ENCODE measurements at regions not wholly inside any gene's neighbourhood (a gene's known extent, or its start where the extent isn't known, plus 50 kb on each side); places are given as distances from the start of the nearest gene placed in this dataset.

GRCh38 chr7:52270301-52270700, 765.1 kb upstream of the POM121L12 start:
- intact Hi-C loops (cut with DNase I): no loop called here
- TF ChIP-seq CTCF (IDR thresholded peaks at IDR 0.05): no peak
- Histone ChIP-seq H3K4me1 (no peaks in the 10 kb centered on the region), H3K36me3 (no peaks in the 10 kb centered on the region), H3K4me3 (no peak overlapping the region), H3K27ac (no peak overlapping the region), H3K9me3 (no peaks in the 10 kb centered on the region), H3K27me3 (no peaks in the 10 kb centered on the region)
- DNase-seq (no peak), ATAC-seq (no peak)

- ATAC-seq: no peak
- H3K9me3 ChIP-seq: no peaks in the 10 kb centered on the region
- H3K36me3 ChIP-seq: no peaks in the 10 kb centered on the region
- no peak for TF ChIP-seq CTCF (IDR thresholded peaks at IDR 0.05)
- intact Hi-C loops (cut with DNase I): no loop called here
- no peaks in the 10 kb centered on the region for H3K27me3 ChIP-seq
- no peak overlapping the region for H3K4me3 ChIP-seq
- H3K4me1 ChIP-seq: no peaks in the 10 kb centered on the region
- no peak overlapping the region for H3K27ac ChIP-seq
- DNase-seq: no peak
Measured at GRCh38 chr7:52269669-52270068, 765.8 kb upstream of the POM121L12 start.

- no peak overlapping the region for H3K27ac ChIP-seq
- no peak for TF ChIP-seq CTCF (IDR thresholded peaks at IDR 0.05)
- intact Hi-C loops (cut with DNase I): no loop called here
- H3K4me3 ChIP-seq: no peak overlapping the region
- no peaks in the 10 kb centered on the region for H3K4me1 ChIP-seq
- H3K27me3 ChIP-seq: no peaks in the 10 kb centered on the region
- H3K9me3 ChIP-seq: no peaks in the 10 kb centered on the region
- peak; percentile 67 for ATAC-seq
- DNase-seq: no peak
- no peaks in the 10 kb centered on the region for H3K36me3 ChIP-seq
Measured at GRCh38 chr7:52261057-52261456, 774.4 kb upstream of the POM121L12 start.

DNA sequence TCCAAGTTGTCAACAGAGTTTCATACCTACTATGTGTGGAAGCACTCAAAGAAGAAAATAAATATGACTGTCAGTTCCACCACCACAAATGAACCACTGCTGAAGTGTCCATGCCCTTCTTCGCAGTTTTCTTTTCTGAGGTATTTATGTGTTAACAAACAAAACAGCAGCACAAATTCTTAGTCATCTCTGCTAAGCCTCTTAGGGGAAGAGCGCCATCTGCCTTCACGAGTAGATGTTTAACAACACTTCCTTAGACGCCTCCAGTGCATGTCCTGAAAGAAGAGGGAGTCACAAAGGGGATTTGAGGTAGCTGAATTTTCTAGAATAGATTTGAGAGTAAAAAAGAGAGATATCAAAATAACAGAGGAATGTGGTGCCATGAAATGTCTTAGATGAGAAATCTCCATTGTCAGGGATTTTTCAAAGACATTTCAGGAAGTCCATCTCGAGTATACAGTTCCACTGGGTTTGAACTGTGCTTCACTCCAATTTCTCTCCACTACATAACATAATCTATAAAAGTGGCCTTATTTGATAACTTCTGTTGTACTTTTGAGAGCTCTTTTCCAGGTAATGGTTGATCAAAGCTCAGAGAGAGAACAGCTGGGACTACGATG, 775.3 kb upstream of the POM121L12 start:
- Histone ChIP-seq H3K36me3 (no peaks in the 10 kb centered on the region), H3K27ac (no peak overlapping the region), H3K4me3 (no peak overlapping the region), H3K9me3 (no peaks in the 10 kb centered on the region), H3K27me3 (no peaks in the 10 kb centered on the region), H3K4me1 (no peaks in the 10 kb centered on the region)
- intact Hi-C loops (cut with DNase I): no loop called here
- no peak for DNase-seq
- peak; percentile 28 for TF ChIP-seq CTCF (IDR thresholded peaks at IDR 0.05)
- peak; percentile 54 for ATAC-seq

DNA sequence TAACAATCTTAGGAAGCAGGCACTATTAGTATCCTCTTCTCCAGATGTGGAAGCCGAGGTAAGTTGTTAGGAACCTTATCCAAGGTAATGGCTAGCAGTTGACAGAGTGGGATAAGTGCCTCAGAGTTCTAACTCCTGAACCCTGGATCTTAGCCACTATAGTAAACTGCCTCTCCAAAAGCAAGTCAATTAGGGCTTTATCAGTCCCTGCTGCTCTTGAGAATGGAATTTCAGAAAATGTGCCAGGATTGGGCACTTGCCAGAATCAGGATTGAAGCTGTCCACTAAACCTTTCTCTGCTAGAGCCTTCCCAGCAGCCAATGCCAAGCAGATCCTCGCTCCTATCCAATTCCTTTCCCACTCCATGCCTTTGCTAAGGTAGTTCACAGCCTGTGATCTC, 777.5 kb upstream of the POM121L12 start:
- intact Hi-C loops (cut with DNase I): no loop called here
- peak; percentile 51 for ATAC-seq
- H3K36me3 ChIP-seq: no peaks in the 10 kb centered on the region
- no peak overlapping the region for H3K27ac ChIP-seq
- H3K9me3 ChIP-seq: no peaks in the 10 kb centered on the region
- no peaks in the 10 kb centered on the region for H3K27me3 ChIP-seq
- H3K4me3 ChIP-seq: no peak overlapping the region
- no peaks in the 10 kb centered on the region for H3K4me1 ChIP-seq
- TF ChIP-seq CTCF (IDR thresholded peaks at IDR 0.05): no peak
- DNase-seq: no peak
